Mammary epithelial cell (primary cell): ENCODE measurements at regions not wholly inside any gene's neighbourhood (a gene's known extent, or its start where the extent isn't known, plus 50 kb on each side); places are given as distances from the start of the nearest gene placed in this dataset.

ENCODE experiments used
- EZH2 ChIP-seq: IDR thresholded peaks from 2 replicates; pipeline ENCODE4 v1.6.1; 2012; ENCODE audit warnings: low read length, inconsistent platforms, borderline replicate concordance
- TF ChIP-seq, protein P1 (sequence below), 2 donors: IDR thresholded peaks in 1 of 2; conservative IDR thresholded peaks in 1 of 2; 2 replicates each; pipeline ENCODE4 v1.5.1; 2011 to 2012; ENCODE audit warnings: inconsistent platforms in 2 of 2, low read length in 2 of 2, mild to moderate bottlenecking in 2 of 2, control low read depth in 1 of 2, low read depth in 1 of 2; ENCODE audit not compliant: insufficient read depth in 1 of 2; ENCODE audit errors: extremely low read depth in 1 of 2

DNA sequence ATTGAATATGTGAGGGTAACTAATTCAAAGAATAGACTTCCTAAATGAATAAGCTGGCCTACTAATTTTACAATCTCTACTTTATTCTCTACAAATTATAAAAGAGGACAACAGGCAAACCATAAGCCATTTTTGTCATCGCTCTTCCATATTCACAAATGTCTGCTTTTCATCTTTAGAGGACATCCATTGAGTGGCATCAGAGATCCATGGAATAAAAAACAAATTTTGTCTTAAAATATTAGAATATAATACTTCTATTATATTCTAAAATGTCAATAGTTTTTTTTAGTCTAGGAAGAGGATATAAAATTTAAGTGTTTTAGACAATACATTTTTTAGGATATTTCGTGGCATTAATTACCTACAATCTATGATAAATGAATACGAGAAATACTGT, 300.9 kb upstream of the TACR3 start:
- TF ChIP-seq, protein P1, sequence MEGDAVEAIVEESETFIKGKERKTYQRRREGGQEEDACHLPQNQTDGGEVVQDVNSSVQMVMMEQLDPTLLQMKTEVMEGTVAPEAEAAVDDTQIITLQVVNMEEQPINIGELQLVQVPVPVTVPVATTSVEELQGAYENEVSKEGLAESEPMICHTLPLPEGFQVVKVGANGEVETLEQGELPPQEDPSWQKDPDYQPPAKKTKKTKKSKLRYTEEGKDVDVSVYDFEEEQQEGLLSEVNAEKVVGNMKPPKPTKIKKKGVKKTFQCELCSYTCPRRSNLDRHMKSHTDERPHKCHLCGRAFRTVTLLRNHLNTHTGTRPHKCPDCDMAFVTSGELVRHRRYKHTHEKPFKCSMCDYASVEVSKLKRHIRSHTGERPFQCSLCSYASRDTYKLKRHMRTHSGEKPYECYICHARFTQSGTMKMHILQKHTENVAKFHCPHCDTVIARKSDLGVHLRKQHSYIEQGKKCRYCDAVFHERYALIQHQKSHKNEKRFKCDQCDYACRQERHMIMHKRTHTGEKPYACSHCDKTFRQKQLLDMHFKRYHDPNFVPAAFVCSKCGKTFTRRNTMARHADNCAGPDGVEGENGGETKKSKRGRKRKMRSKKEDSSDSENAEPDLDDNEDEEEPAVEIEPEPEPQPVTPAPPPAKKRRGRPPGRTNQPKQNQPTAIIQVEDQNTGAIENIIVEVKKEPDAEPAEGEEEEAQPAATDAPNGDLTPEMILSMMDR (conservative IDR thresholded peaks at IDR 0.05 in 1 of 2, IDR thresholded peaks at IDR 0.05 in 1 of 2; ENCODE audit: extremely low read depth in 1 of 2, insufficient read depth in 1 of 2, low read depth in 1 of 2, low read length in 2 of 2), result no peak
- TF ChIP-seq EZH2, result no peak
